ENCODE measurements at regions not wholly inside any gene's neighbourhood (a gene's known extent, or its start where the extent isn't known, plus 50 kb on each side); places are given as distances from the start of the nearest gene placed in this dataset.

DNA sequence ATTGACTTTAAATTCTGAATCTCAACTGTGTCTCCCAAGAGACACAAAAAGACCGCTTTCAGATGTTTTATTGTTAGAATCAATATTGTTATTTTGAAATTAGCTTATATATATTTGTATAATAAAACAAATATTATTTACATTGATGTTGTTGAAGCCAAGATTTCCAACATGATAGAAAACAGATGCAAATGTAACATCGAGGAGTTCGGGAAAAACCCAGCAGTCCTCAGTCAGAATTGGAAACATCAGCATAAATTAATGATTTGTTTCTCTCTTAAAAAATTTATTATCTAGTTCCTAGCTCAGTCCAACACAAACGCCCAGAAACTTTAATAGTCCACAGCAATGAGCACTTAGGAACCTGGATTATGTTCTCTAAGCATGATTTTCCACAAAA is 1330.4 kb downstream of the TBC1D22A start:
- TF ChIP-seq EZH2phosphoT487 (IDR thresholded peaks at IDR 0.05; ENCODE audit: insufficient read depth, low read depth) = no peak
- TF ChIP-seq EZH2 (IDR thresholded peaks at IDR 0.05; ENCODE audit: insufficient read depth, poor library complexity, severe bottlenecking) = no peak
